Bronchial epithelial cell (primary cell): ENCODE measurements at regions not wholly inside any gene's neighbourhood (a gene's known extent, or its start where the extent isn't known, plus 50 kb on each side); places are given as distances from the start of the nearest gene placed in this dataset.

Source experiments
- DNase-seq: peaks from one replicate; pipeline ENCODE4 v3.0.0-alpha.2; 2010; ENCODE audit warnings: low read depth
- FAIRE-seq: peaks from 2 replicates; lab custom pipeline; 2011; peaks lifted over from hg19 to GRCh38; lab: Jason Lieb, UNC
- H3K27me3 ChIP-seq: 2 replicates; pipeline ENCODE4 v1.5.1; 2011; ENCODE audit warnings: low read length; ENCODE audit not compliant: control insufficient read depth, insufficient read depth
- H3K36me3 ChIP-seq: 2 replicates; pipeline ENCODE4 v1.5.1; 2011; ENCODE audit warnings: low read length; ENCODE audit not compliant: control insufficient read depth, insufficient read depth
- H3K4me3 ChIP-seq: 2 replicates; pipeline ENCODE4 v1.5.1; 2011; ENCODE audit warnings: mild to moderate bottlenecking, low read depth, low read length, control low read depth
- CTCF ChIP-seq: IDR thresholded peaks from 2 replicates; pipeline ENCODE4 v1.5.1; 2011; ENCODE audit warnings: mild to moderate bottlenecking, moderate library complexity, low read length, control low read depth, inconsistent platforms; ENCODE audit not compliant: insufficient read depth, severe bottlenecking

GRCh38 chr20:51184289-51184688 is 161.4 kb upstream of the KCNG1 start:
- Histone ChIP-seq H3K36me3 (no peaks in the 10 kb centered on the region), H3K4me3 (no peak overlapping the region), H3K27me3 (peaks cover 2% of the 10 kb centered on the region)
- no peak for FAIRE-seq
- DNase-seq: no peak
- no peak for TF ChIP-seq CTCF

GRCh38 chr20:51183451-51183850 is 160.5 kb upstream of the KCNG1 start:
- DNase-seq (no peak), FAIRE-seq (no peak)
- TF ChIP-seq CTCF: no peak

GRCh38 chr20:51182571-51182970 is 159.7 kb upstream of the KCNG1 start:
- no peak overlapping the region for H3K4me3 ChIP-seq
- no peaks in the 10 kb centered on the region for H3K36me3 ChIP-seq
- FAIRE-seq (no peak), DNase-seq (no peak)
- H3K27me3 ChIP-seq: peaks cover 2% of the 10 kb centered on the region
- TF ChIP-seq CTCF: no peak

More at GRCh38 chr20:51183451-51183850, 160.5 kb upstream of the KCNG1 start:
- Histone ChIP-seq H3K27me3 (peaks cover 2% of the 10 kb centered on the region), H3K36me3 (no peaks in the 10 kb centered on the region), H3K4me3 (no peak overlapping the region)

GRCh38 chr20:51178153-51178552 is 155.2 kb upstream of the KCNG1 start:
- H3K4me3 ChIP-seq: no peak overlapping the region
- no peak for TF ChIP-seq CTCF
- no peak for FAIRE-seq
- H3K36me3 ChIP-seq: no peaks in the 10 kb centered on the region
- DNase-seq: no peak
- peaks cover 2% of the 10 kb centered on the region for H3K27me3 ChIP-seq

- no peak for DNase-seq
- TF ChIP-seq CTCF: no peak
- peaks cover 2% of the 10 kb centered on the region for H3K27me3 ChIP-seq
- H3K36me3 ChIP-seq: no peaks in the 10 kb centered on the region
- no peak overlapping the region for H3K4me3 ChIP-seq
- FAIRE-seq: no peak
These were observed 154.0 kb upstream of the KCNG1 start for GRCh38 chr20:51176876-51177275.

- no peak for FAIRE-seq
- DNase-seq: no peak
- Histone ChIP-seq H3K36me3 (no peaks in the 10 kb centered on the region), H3K4me3 (no peak overlapping the region), H3K27me3 (peaks cover 2% of the 10 kb centered on the region)
- no peak for TF ChIP-seq CTCF
These were observed 153.5 kb upstream of the KCNG1 start for GRCh38 chr20:51176446-51176845.
